Hepatocyte (in vitro differentiated cells): ENCODE measurements at regions not wholly inside any gene's neighbourhood (a gene's known extent, or its start where the extent isn't known, plus 50 kb on each side); places are given as distances from the start of the nearest gene placed in this dataset.
"Not testable (repeated sequence)": the region's sequence is repeated elsewhere in the genome, so short reads cannot be mapped to it uniquely, and the experiment has no call there.

Experiments
- CTCF ChIP-seq: fragments of 200-600 bp; sonication (generic); IDR thresholded peaks from 2 replicates; pipeline ENCODE4 v1.5.1; 2016; ENCODE audit warnings: antibody characterized with exemption, mild to moderate bottlenecking; ENCODE audit not compliant: poor library complexity
- EZH2 ChIP-seq: fragments of 200-600 bp; sonication (generic); IDR thresholded peaks from 2 replicates; pipeline ENCODE4 v1.6.1; 2016; ENCODE audit warnings: antibody characterized with exemption, mild to moderate bottlenecking, borderline replicate concordance

GRCh38 chr9:32209164-32209563 lies 175.3 kb upstream of the ACO1 start:
- not testable (repeated sequence) for TF ChIP-seq CTCF, EZH2
